Lung (tissue), 11 donors: ENCODE measurements at regions not wholly inside any gene's neighbourhood (a gene's known extent, or its start where the extent isn't known, plus 50 kb on each side); places are given as distances from the start of the nearest gene placed in this dataset.

Experiments used
- ATAC-seq: fragments of 200-7000 bp; cut with Tn5 transposase; one replicate; pipeline ENCODE4 v1.9.1; 2020; ENCODE audit warnings: moderate number of reproducible peaks; ENCODE audit not compliant: insufficient read depth, low FRiP score
- DNase-seq, 3 donors: peaks; one replicate each; pipeline ENCODE4 v3.0.0-alpha.2; 2013 to 2017
- H3K27ac ChIP-seq, 2 donors: one replicate each; pipeline ENCODE4 v1.5.1; 2013; ENCODE audit warnings: mild to moderate bottlenecking in 2 of 2, moderate library complexity in 2 of 2, control low read depth in 1 of 2, inconsistent platforms in 1 of 2, low read depth in 1 of 2, low read length in 1 of 2
- H3K27me3 ChIP-seq, 3 donors: one replicate each; pipeline ENCODE4 v1.5.1; 2013; ENCODE audit warnings: low read length in 2 of 3; ENCODE audit not compliant: control insufficient read depth in 3 of 3, insufficient read depth in 3 of 3
- H3K36me3 ChIP-seq, 4 donors: one replicate each; pipeline ENCODE4 v1.5.1; 2013; ENCODE audit warnings: low read length in 4 of 4, mild to moderate bottlenecking in 1 of 4, moderate library complexity in 1 of 4; ENCODE audit not compliant: control insufficient read depth in 4 of 4, insufficient read depth in 4 of 4
- H3K4me1 ChIP-seq, 5 donors: one replicate each; pipeline ENCODE4 v1.5.1; 2013; ENCODE audit warnings: low read length in 5 of 5, mild to moderate bottlenecking in 2 of 5, moderate library complexity in 1 of 5; ENCODE audit not compliant: control insufficient read depth in 5 of 5, insufficient read depth in 5 of 5
- H3K4me3 ChIP-seq: one replicate; pipeline ENCODE4 v1.5.1; 2013; ENCODE audit warnings: mild to moderate bottlenecking, control low read depth, moderate library complexity
- H3K9ac ChIP-seq, 2 donors: one replicate each; pipeline ENCODE4 v1.5.1; 2013; ENCODE audit warnings: low read length in 2 of 2, control low read depth in 1 of 2; ENCODE audit not compliant: insufficient read depth in 1 of 2
- H3K9me3 ChIP-seq, 4 donors: one replicate each; pipeline ENCODE4 v1.5.1; 2013; ENCODE audit warnings: low read length in 3 of 4, mild to moderate bottlenecking in 1 of 4, moderate library complexity in 1 of 4; ENCODE audit not compliant: control insufficient read depth in 4 of 4, insufficient read depth in 3 of 4
- WGBS, 2 donors: extraction: QIAGEN DNeasy Blood & Tissue Kit; methylation state at CpG; one replicate each; pipeline ENCODE4 v1.1.7; 2013; 5-methylcytosine and 5-hydroxymethylcytosine counted together
- TF ChIP-seq, protein P1 (sequence below): IDR thresholded peaks from 2 replicates; pipeline ENCODE4 v1.5.1; 2012; ENCODE audit warnings: mild to moderate bottlenecking; ENCODE audit errors: control extremely low read depth, extremely low read depth
- donor health status: control.
- donor health status: control.
- donor health status: Bipolar disorder and iron deficiency.
- donor health status: healthy.
- donor health status: DM: yes; HTN: yes; CAD: no.

DNA sequence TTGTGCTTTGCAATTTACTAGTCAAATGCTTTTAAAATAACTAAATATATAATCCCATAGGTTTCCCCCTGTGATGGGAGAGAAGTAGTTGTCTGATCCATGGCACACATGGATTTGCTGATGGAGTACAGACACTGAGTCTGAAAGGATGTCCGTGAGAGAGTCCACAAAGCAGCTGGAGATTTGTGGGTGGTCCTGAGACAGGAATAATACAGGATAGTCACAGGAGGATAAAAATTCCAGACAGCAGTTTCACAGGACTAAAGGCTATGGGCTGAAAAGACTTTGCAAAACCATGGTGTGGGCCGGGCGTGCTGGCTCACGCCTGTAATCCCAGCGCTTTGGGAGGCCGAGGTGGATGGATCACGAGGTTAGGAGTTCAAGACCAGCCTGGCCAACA is 58.7 kb upstream of the ZFR start:
- Histone ChIP-seq H3K4me1 (peaks cover 0 to 51% (median 5%) of the 10 kb centered on the region in 5 donors), H3K4me3 (no peak overlapping the region), H3K27ac (no peak overlapping the region), H3K9ac (no peak overlapping the region), H3K36me3 (no peaks in the 10 kb centered on the region), H3K27me3 (no peaks in the 10 kb centered on the region), H3K9me3 (no peaks in the 10 kb centered on the region)
- ATAC-seq, result no peak
- 89 to 96% methylated on average over 7 of the region's 7 CpGs for WGBS, 2 donors
- TF ChIP-seq, protein P1, sequence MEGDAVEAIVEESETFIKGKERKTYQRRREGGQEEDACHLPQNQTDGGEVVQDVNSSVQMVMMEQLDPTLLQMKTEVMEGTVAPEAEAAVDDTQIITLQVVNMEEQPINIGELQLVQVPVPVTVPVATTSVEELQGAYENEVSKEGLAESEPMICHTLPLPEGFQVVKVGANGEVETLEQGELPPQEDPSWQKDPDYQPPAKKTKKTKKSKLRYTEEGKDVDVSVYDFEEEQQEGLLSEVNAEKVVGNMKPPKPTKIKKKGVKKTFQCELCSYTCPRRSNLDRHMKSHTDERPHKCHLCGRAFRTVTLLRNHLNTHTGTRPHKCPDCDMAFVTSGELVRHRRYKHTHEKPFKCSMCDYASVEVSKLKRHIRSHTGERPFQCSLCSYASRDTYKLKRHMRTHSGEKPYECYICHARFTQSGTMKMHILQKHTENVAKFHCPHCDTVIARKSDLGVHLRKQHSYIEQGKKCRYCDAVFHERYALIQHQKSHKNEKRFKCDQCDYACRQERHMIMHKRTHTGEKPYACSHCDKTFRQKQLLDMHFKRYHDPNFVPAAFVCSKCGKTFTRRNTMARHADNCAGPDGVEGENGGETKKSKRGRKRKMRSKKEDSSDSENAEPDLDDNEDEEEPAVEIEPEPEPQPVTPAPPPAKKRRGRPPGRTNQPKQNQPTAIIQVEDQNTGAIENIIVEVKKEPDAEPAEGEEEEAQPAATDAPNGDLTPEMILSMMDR, result no peak
- DNase-seq, result no peak

DNA sequence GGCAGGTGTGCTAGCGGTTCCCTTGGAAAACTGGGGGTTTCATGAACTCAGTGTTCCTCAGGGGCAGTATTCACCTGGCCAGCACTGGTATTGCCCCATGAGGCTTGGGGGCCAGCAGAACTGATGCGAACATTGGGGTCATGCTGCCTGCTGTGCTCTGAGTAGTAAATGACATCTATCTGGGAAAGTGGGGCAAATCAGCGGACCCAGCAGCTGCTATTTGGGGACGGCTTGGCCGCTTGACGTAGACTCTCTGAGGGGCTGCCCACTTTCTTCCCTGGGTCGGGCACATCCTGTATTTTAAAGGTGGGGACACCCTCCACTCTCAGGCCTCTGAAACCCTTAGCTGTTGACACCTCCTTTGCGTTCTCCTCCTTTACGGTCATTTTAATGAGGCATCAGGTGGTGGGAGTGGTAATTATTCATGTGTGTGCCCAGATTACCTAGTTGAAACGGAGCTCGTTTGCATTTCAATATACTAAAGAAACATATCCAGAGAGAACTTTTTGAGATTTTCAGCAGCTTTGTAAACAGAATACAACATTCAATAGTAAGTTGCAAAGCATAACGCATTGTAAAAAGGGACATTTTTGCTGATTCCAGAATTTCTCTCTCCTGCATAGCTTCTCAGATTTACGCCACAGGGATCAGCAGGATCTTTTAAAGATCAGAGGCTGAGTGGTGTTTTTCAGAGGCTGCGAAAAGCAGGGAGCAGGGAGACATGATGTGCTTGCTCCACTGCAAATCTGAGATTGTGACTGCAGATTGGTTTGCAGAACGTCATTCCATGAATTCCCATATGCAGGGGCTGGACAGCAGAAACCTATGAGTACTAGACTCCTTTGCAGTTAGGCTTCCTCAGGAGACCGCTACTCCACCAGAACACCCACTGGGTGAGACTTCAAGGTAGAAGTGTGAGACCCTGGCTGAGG is 56.8 kb upstream of the ZFR start:
- no peaks in the 10 kb centered on the region for H3K9me3 ChIP-seq
- no peak overlapping the region for H3K27ac ChIP-seq
- DNase-seq (peak in 1 of 3 donors; percentile 19), ATAC-seq (no peak)
- H3K9ac ChIP-seq, result no peak overlapping the region
- TF ChIP-seq, protein P1, result no peak
- H3K4me3 ChIP-seq, result no peak overlapping the region
- no peaks in the 10 kb centered on the region for H3K27me3 ChIP-seq
- no peaks in the 10 kb centered on the region for H3K36me3 ChIP-seq
- 85 to 90% methylated on average over 16 of the region's 16 CpGs for WGBS, 2 donors
- peaks cover 0 to 36% (median 3%) of the 10 kb centered on the region in 5 donors for H3K4me1 ChIP-seq

DNA sequence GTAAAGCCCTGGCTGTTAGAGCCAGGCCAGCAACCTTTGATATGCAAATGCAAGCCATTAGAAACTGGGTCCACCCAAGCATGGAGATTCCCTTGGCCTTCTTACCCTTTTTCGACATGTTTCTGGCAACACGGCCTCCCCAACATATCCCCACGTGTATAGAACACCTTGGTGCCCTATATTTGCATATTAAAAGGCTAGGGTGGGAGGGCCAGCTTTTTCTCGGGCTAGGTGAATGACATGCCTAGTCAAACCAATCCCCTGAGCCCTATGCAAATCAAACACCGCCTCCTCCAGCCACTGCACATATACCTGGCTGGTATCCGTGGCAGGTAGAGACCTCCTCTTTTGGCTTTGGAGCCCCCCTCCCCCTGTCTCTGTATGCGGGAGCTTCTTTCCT is 55.6 kb upstream of the ZFR start:
- no peak for DNase-seq
- TF ChIP-seq, protein P1, result no peak

More for the DNA sequence above, 55.6 kb upstream of the ZFR start:
- H3K27ac ChIP-seq, result no peak overlapping the region
- H3K9ac ChIP-seq, result no peak overlapping the region
- ATAC-seq, result no peak
- H3K27me3 ChIP-seq, result no peaks in the 10 kb centered on the region
- no peak overlapping the region for H3K4me3 ChIP-seq
- peaks cover 0 to 24% (median 0%) of the 10 kb centered on the region in 5 donors for H3K4me1 ChIP-seq
- H3K9me3 ChIP-seq, result no peaks in the 10 kb centered on the region
- no peaks in the 10 kb centered on the region for H3K36me3 ChIP-seq
- WGBS, 2 donors, result 73 to 82% methylated on average over 7 of the region's 7 CpGs
